GM12878 (cell line): ENCODE measurements at regions not wholly inside any gene's neighbourhood (a gene's known extent, or its start where the extent isn't known, plus 50 kb on each side); places are given as distances from the start of the nearest gene placed in this dataset.

ENCODE experiments used
- BCLAF1 ChIP-seq: fragments of 450-650 bp; IDR thresholded peaks from 2 replicates; pipeline ENCODE4 v1.6.1; 2017; ENCODE audit warnings: antibody characterized with exemption, mild to moderate bottlenecking, moderate library complexity
- CBFB ChIP-seq: IDR thresholded peaks from 2 replicates; pipeline ENCODE4 v1.6.1; 2016; ENCODE audit warnings: antibody characterized with exemption, low read depth
- CBX5 ChIP-seq: sonication (generic); IDR thresholded peaks from 2 replicates; pipeline ENCODE4 v1.6.1; 2016; ENCODE audit warnings: low read depth, moderate library complexity, mild to moderate bottlenecking, inconsistent platforms
- CHD2 ChIP-seq: IDR thresholded peaks from 2 replicates; pipeline ENCODE4 v1.6.1; 2011; ENCODE audit warnings: low read depth, low read length, improper control_type of control experiment, borderline replicate concordance
- IRF5 ChIP-seq: fragments of 450-650 bp; IDR thresholded peaks from 2 replicates; pipeline ENCODE4 v1.6.1; 2017; ENCODE audit warnings: borderline replicate concordance
- NFXL1 ChIP-seq: fragments of 450-650 bp; IDR thresholded peaks from 2 replicates; pipeline ENCODE4 v1.6.1; 2017; ENCODE audit warnings: antibody characterized with exemption, mild to moderate bottlenecking, borderline replicate concordance
- NFYA ChIP-seq: IDR thresholded peaks from 2 replicates; pipeline ENCODE4 v1.6.1; 2011; ENCODE audit warnings: low read depth, mild to moderate bottlenecking, low read length, improper control_type of control experiment, borderline replicate concordance
- NFYB ChIP-seq: IDR thresholded peaks from 2 replicates; pipeline ENCODE4 v1.6.1; 2011; ENCODE audit warnings: low read depth, mild to moderate bottlenecking, low read length, improper control_type of control experiment, moderate library complexity; ENCODE audit not compliant: insufficient read depth
- NR2C1 ChIP-seq: fragments of 450-650 bp; IDR thresholded peaks from 2 replicates; pipeline ENCODE4 v1.6.1; 2017; ENCODE audit warnings: antibody characterized with exemption, mild to moderate bottlenecking, moderate library complexity
- PAX8 ChIP-seq: fragments of 450-650 bp; IDR thresholded peaks from 2 replicates; pipeline ENCODE4 v1.6.1; 2017; ENCODE audit warnings: mild to moderate bottlenecking, moderate library complexity
- POLR2A ChIP-seq: IDR thresholded peaks from 2 replicates; pipeline ENCODE4 v1.6.1; 2011; ENCODE audit warnings: low read depth, mild to moderate bottlenecking, low read length
- STAT1 ChIP-seq: fragments of 450-650 bp; conservative IDR thresholded peaks from 2 replicates; pipeline ENCODE4 v1.6.1; 2014; ENCODE audit warnings: antibody characterized with exemption, mild to moderate bottlenecking
- YY1 ChIP-seq: IDR thresholded peaks from 2 replicates; pipeline ENCODE4 v1.6.1; 2011; ENCODE audit warnings: low read depth, mild to moderate bottlenecking, low read length
- TF ChIP-seq, protein P1 (sequence below), 3 experiments: IDR thresholded peaks in 2 of 3; conservative IDR thresholded peaks in 1 of 3; 2 replicates each; pipeline ENCODE4 v1.5.1; 2011; ENCODE audit warnings: low read depth in 3 of 3, low read length in 3 of 3, mild to moderate bottlenecking in 3 of 3, control low read depth in 2 of 3, moderate library complexity in 2 of 3, inconsistent platforms in 1 of 3, mixed read lengths in 1 of 3; ENCODE audit not compliant: control insufficient read depth in 2 of 3, insufficient read depth in 1 of 3; ENCODE audit errors: extremely low read depth in 1 of 3

DNA sequence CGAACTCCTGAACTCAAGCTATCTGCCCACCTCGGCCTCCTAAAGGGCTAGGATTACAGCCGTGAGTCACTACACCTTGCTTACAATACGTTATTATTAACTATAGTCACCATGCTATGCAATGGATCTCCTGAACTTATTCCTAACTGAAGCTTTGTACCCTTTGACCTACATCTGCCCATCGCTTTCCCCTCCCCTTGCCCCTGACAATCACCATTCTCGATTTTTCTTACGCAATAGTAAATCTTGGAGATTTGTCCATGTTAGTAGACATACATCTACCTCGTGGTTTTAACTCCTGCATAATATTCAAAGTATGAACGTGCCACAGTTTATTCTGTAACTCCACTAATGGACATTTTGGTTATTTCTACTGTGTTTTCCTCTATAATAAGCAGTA, 120.6 kb downstream of the NPIPB5 start:
- TF ChIP-seq, protein P1, sequence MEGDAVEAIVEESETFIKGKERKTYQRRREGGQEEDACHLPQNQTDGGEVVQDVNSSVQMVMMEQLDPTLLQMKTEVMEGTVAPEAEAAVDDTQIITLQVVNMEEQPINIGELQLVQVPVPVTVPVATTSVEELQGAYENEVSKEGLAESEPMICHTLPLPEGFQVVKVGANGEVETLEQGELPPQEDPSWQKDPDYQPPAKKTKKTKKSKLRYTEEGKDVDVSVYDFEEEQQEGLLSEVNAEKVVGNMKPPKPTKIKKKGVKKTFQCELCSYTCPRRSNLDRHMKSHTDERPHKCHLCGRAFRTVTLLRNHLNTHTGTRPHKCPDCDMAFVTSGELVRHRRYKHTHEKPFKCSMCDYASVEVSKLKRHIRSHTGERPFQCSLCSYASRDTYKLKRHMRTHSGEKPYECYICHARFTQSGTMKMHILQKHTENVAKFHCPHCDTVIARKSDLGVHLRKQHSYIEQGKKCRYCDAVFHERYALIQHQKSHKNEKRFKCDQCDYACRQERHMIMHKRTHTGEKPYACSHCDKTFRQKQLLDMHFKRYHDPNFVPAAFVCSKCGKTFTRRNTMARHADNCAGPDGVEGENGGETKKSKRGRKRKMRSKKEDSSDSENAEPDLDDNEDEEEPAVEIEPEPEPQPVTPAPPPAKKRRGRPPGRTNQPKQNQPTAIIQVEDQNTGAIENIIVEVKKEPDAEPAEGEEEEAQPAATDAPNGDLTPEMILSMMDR (IDR thresholded peaks at IDR 0.05 in 2 of 3, conservative IDR thresholded peaks at IDR 0.05 in 1 of 3; ENCODE audit: control insufficient read depth in 2 of 3, extremely low read depth in 1 of 3, insufficient read depth in 1 of 3, low read depth in 3 of 3, low read length in 3 of 3), result no peak
- TF ChIP-seq CBFB (no peak), PAX8 (no peak), IRF5 (no peak), CBX5 (no peak), NFYA (no peak), STAT1 (no peak), CHD2 (no peak), YY1 (no peak), POLR2A (no peak), BCLAF1 (no peak), NFYB (no peak), NFXL1 (no peak), NR2C1 (no peak)
